GM19351 (cell line): ENCODE measurements at regions not wholly inside any gene's neighbourhood (a gene's known extent, or its start where the extent isn't known, plus 50 kb on each side); places are given as distances from the start of the nearest gene placed in this dataset.
"Not testable (repeated sequence)": the region's sequence is repeated elsewhere in the genome, so short reads cannot be mapped to it uniquely, and the experiment has no call there.

ENCODE experiments used
- ATAC-seq: cut with Tn5 transposase; IDR thresholded peaks from one replicate; pipeline ENCODE4 v1.9.1; 2021; ENCODE audit warnings: mild to moderate bottlenecking, moderate library complexity; ENCODE audit not compliant: unreplicated experiment

GRCh38 chr15:22665059-22665702, 121.3 kb upstream of the NIPA1 start:
- ATAC-seq = not testable (repeated sequence)

GRCh38 chr15:22665711-22666110, 120.7 kb upstream of the NIPA1 start:
- not testable (repeated sequence) for ATAC-seq

DNA sequence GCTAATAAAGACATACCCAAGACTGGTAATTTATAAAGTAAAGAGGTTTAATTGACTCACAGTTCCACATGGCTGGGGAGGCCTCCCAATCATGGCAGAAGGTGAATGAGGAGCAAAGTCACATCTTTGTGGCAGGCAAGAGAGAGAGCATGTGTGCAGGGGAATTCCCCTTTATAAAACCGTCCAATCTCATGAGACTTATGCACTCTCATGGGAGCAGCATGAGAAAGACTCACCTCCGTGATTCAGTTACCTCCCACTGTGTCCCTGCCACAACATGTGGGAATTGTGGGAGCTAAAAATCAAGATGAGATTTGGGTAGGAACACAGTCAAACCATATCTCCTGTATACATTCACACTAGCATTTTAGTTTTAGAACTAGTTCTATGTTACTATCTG, 101.7 kb upstream of the NIPA1 start:
- not testable (repeated sequence) for ATAC-seq

DNA sequence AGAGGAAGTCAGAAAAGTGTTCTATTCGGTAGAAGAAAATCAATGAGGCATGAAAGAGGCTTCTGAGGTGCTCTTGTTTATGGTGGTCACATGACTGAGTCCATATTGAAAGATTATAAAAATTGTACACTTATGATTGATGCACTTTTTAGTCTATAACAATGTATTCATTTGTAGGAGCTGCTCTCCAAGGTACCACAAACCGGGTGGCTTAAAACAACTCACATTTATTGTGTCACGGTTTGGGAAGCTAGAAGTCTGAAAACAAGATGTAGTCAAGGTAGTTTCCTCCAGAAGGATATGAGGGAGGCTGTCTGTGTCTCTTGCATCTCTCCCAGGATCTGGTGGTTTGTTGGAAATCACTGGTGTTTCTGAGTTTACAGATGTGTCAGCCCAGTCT, 86.6 kb upstream of the NIPA1 start:
- ATAC-seq = not testable (repeated sequence)

DNA sequence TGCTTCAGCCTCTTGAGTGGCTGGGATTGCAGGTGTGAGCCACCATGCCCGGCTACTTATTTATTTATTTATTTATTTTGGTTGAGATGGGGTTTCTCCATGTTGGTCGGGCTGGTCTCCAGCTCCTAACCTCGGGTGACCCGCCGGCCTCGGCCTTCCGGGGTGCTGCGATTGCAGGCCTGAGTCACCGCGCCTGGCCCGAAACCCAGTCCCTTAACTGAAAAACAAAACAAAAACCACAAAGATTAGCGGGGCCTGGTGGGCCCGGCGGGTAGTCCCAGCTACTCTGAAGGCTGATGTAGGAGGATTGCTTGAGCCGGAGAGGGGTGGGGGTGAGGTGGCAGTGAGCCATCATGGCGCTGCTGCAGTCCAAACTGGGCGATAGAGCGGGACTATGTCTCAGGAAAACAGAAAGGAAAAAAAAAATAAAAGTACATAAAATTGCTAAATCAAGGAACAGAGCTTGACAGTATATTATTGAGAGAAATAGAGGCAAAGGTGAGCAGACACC, 75.6 kb upstream of the NIPA1 start:
- not testable (repeated sequence) for ATAC-seq

DNA sequence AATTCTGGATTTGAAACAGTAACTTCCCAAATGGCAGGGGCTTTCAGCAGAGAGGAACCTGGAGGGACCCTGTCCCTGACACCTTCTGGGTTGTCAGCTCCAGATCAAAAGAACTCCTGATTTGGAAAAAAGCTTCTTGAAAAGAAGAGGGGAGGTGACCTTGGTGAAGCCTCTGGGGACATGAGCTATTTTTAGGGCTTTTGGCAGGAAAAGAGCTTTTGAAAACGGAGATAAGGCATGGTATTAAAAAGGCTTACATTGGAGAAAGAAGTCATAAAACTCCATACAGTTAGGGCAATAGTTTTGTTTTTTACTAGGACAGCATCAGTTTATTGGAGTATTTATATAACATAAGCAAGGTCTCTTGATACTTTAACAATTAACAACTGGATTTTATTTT, 72.5 kb upstream of the NIPA1 start:
- not testable (repeated sequence) for ATAC-seq

DNA sequence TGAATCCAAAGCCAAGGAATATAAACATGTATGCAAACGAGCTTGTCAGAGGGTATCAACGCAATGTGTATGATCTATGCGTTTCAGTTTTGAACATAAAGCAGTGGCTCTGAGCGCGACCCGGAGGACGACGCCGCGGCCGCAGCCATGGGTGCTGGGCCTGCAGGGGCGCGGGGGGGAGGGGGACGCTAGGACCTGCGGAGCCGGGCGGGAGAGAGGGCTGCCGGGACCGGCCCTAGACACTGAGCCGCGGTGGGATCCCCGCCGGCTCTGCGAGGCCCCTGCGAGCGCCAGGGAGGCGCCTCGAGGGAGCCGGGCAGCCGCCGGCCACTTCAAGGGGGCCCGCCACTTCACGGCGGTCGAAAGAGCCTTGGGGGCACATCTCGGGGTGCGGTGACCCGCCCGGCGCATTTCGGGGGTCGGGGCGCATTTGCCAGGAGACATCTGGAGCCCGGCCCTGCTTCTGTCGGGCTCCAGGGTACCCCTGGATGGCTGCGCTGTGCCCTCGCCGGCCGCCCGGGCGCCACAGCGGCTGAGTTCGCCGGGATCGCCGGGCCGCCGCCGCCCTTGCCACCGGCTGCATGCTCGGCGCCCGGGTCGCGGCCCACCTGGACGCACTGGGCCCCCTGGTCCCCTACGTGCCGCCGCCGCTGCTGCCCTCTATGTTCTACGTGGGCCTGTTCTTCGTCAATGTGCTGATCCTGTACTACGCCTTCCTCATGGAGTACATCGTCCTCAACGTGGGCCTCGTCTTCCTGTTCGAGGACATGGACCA, 71.9 kb upstream of the NIPA1 start:
- ATAC-seq = not testable (repeated sequence)

- not testable (repeated sequence) for ATAC-seq
These were observed 71.2 kb upstream of the NIPA1 start for GRCh38 chr15:22715133-22715845.

DNA sequence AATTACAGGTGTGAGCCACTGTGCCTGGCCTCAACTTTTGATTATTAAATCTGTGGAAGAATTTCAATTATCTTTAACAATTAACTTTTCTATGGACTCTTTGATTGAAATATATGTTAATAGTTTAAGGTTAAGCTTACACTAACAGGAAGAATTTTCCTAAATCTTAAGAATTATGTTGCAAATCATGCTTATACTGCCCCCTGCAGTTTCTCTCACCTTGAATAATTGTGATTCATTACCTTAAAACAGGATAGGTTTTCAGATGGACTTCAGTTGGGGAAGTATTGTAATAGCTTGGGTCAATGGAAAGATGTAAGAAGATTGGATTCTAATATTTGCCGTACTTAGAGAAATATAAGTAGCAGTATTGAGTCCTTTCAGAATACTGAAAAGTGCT, 66.5 kb upstream of the NIPA1 start:
- not testable (repeated sequence) for ATAC-seq

GRCh38 chr15:22726104-22726503, 60.3 kb upstream of the NIPA1 start:
- not testable (repeated sequence) for ATAC-seq

DNA sequence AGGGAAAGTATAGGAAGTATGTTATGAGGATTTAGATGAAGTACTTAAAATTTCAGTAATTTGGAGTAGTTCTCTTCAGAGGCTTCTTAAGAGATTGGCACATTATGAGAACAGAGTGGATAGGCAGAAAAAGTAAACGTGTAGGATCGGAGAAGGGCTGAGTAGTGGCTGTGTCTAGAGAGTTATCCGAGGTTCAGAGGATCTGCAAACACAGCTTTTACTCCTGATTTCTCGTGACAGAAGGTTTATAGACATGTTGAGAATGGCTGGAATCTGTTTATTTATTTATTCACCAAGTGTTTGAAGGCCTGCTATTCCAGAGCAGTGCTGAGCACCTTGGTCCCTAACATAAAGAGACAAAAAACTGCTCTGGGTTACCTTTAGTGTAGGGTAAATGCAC, 51.4 kb upstream of the NIPA1 start:
- not testable (repeated sequence) for ATAC-seq

DNA sequence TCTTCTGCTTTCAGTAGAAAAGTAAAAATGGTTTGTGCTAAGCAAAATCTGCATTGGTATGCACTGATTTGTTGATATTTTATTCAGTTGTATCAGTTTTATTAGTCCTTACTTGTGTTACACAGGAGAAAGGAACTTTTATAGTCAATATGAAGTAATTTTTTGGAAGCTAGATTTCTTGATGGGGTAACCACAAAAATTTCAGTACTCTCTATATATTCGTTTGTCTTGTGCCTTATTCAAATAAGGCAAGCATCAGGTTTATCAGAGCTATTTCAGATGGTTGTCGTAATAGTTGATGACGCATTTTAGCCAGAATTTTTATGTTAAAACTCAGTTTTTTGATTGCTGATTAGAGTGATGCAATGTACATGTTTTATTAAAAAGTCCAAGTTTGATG, 50.7 kb upstream of the NIPA1 start:
- no peak for ATAC-seq

DNA sequence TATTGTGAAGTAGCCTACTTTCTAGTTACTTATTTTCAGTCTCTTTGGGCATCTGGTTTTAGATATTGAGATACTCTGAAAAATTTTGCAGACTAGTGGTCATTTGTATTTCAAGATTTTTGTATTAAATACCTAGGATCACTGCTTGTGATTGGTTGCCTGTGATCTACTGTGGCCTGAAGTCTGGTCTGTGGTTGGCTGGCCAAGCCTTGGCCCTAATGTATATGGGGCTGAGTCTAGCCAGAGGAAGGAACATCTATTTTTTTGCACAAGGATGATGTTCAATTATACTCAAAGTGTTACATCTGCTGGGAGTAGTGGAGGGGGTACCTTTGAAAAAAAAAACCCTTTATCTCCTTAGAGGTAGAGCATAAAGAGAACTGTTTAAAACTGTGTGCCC, 50.2 kb upstream of the NIPA1 start:
- ATAC-seq = not testable (repeated sequence)
